Bronchial epithelial cell (primary cell): ENCODE measurements at regions not wholly inside any gene's neighbourhood (a gene's known extent, or its start where the extent isn't known, plus 50 kb on each side); places are given as distances from the start of the nearest gene placed in this dataset.

Experiments used
- DNase-seq: peaks from one replicate; pipeline ENCODE4 v3.0.0-alpha.2; 2010; ENCODE audit warnings: low read depth
- FAIRE-seq: peaks from 2 replicates; lab custom pipeline; 2011; peaks lifted over from hg19 to GRCh38; lab: Jason Lieb, UNC
- H3K27me3 ChIP-seq: 2 replicates; pipeline ENCODE4 v1.5.1; 2011; ENCODE audit warnings: low read length; ENCODE audit not compliant: control insufficient read depth, insufficient read depth
- H3K36me3 ChIP-seq: 2 replicates; pipeline ENCODE4 v1.5.1; 2011; ENCODE audit warnings: low read length; ENCODE audit not compliant: control insufficient read depth, insufficient read depth
- H3K4me3 ChIP-seq: 2 replicates; pipeline ENCODE4 v1.5.1; 2011; ENCODE audit warnings: mild to moderate bottlenecking, low read depth, low read length, control low read depth
- TF ChIP-seq, protein P1 (sequence below): IDR thresholded peaks from 2 replicates; pipeline ENCODE4 v1.5.1; 2011; ENCODE audit warnings: mild to moderate bottlenecking, moderate library complexity, low read length, control low read depth, inconsistent platforms; ENCODE audit not compliant: insufficient read depth, severe bottlenecking

DNA sequence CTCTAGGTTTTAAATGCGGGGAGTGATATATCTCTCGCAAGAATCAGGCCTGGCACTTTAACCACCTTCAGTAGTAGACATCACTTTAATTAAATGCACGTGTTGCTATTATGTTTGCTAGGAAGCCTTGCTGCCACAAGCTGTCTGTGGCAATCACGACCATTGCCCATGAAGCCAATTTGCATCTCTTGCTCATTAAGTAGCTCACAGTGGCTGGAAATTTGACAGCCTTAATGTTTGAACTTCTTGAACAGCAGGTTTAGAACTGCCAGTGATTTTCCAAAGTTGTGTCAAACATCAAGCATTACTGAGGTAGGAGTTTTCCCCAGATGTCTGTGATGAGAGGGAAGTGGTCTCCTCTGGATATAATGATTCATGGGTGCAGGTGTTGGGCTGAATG lies 642.3 kb upstream of the CPEB2 start:
- H3K27me3 ChIP-seq = no peaks in the 10 kb centered on the region
- DNase-seq = no peak
- no peaks in the 10 kb centered on the region for H3K36me3 ChIP-seq
- FAIRE-seq = no peak
- H3K4me3 ChIP-seq = no peak overlapping the region
- TF ChIP-seq, protein P1, sequence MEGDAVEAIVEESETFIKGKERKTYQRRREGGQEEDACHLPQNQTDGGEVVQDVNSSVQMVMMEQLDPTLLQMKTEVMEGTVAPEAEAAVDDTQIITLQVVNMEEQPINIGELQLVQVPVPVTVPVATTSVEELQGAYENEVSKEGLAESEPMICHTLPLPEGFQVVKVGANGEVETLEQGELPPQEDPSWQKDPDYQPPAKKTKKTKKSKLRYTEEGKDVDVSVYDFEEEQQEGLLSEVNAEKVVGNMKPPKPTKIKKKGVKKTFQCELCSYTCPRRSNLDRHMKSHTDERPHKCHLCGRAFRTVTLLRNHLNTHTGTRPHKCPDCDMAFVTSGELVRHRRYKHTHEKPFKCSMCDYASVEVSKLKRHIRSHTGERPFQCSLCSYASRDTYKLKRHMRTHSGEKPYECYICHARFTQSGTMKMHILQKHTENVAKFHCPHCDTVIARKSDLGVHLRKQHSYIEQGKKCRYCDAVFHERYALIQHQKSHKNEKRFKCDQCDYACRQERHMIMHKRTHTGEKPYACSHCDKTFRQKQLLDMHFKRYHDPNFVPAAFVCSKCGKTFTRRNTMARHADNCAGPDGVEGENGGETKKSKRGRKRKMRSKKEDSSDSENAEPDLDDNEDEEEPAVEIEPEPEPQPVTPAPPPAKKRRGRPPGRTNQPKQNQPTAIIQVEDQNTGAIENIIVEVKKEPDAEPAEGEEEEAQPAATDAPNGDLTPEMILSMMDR = no peak

DNA sequence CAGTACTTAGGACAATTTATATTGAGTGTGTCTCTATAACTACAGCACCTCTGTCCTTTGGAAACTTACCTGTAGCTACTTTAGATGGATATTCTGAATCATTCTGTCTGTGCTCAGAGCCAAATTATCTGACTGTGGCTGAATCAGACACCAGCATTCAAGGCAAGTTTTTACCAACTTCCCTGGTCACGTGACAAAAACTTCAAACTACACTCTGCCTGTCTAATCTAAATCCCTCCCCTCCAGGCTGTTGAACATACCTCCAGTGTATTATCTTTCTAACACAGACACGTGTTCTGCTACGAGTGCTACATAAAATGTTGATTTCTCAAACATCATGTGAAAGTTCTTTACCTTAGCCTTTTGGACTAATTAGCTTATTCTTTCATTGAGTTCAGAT lies 641.2 kb upstream of the CPEB2 start:
- DNase-seq = peak; percentile 64
- Histone ChIP-seq H3K36me3 (no peaks in the 10 kb centered on the region), H3K27me3 (no peaks in the 10 kb centered on the region), H3K4me3 (no peak overlapping the region)
- FAIRE-seq = no peak
- TF ChIP-seq, protein P1 = no peak

DNA sequence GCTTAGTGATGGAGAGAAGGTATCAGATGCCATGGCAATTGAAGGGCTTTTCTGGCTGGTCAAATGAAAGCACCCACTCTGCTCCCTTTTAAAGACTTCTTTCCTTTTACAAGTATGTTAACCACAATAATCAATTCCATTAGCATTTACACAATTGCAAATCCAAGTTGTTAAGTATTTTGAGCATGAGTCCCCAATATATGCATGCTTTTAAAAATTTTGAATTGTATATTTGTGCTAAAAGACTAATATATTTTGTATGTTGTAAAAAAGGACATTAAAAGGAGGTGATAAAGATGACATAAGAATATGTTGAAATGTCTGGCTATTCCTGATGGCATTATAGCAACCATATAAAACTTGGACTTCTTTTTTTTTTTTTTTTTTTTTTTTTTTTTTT lies 639.9 kb upstream of the CPEB2 start:
- DNase-seq (no peak), FAIRE-seq (no peak)
- Histone ChIP-seq H3K27me3 (no peaks in the 10 kb centered on the region), H3K36me3 (no peaks in the 10 kb centered on the region), H3K4me3 (no peak overlapping the region)
- TF ChIP-seq, protein P1 = no peak

DNA sequence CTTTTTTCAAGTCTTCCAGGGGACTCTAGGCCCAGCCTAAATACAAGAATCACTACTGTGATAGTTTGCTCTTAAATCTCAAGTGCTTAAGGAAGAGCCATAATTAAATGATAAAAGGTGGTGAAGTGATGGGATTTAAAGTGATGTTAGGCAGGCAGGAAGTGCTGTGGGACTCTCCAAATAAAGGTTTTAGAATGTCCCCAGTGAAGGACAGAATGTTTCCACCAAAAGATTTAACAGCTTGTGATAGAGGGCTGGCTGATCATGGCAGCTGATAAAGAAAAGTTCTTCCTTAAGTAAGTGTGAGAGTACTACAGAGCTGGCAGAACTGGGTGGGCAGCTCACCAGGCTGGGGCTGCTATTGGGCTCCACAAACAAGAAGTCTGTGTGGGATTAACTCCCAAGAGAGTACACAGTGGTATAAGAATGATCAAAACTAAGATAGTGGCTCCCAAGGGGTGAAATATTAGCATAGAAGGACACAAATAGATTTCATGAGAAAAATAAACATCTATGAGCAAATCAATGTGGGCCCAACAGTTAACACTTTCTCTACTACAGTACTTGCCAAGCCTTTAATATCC lies 637.2 kb upstream of the CPEB2 start:
- H3K27me3 ChIP-seq = no peaks in the 10 kb centered on the region
- TF ChIP-seq, protein P1 = no peak
- H3K4me3 ChIP-seq = no peak overlapping the region
- DNase-seq (no peak), FAIRE-seq (no peak)
- no peaks in the 10 kb centered on the region for H3K36me3 ChIP-seq

DNA sequence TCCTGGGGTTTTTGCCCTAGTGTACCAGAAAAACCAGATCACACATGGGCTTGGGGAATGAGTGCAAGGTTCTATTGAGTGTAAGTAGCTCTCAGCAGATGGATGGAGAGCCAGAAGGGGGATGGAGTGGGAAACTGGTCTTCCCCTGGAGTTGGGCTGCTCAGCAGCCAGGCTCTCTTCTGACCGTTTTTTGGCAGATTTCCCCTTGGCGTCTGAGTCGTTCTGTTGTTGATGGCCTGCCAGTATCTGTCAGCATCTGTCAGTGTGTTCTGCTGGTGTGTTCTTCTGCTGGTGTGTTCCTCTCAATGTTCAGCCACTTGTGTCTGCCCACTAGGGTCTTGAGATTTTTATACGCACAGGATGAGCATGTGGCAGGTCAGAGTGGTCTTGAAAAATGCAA lies 633.9 kb upstream of the CPEB2 start:
- TF ChIP-seq, protein P1 = no peak

DNA sequence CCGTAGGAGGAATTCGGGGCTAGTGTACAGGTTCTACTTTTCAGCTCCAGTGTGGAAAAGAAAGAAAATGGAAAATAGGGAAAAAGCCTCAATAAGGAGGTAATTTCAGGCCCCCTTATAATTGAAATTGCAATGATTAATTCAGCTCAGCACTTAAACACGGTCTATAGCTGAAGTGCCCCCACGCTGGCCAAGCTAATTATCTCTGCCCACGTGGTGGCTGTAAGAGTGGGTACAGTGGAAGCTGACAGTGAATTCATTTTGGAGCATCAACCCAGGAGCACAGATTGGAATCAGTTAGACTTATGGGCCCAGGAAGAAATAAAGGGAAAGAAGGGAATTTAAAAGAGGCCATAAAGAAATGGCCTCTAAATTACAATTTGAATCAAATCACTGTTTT lies 631.1 kb upstream of the CPEB2 start:
- Histone ChIP-seq H3K27me3 (no peaks in the 10 kb centered on the region), H3K36me3 (no peaks in the 10 kb centered on the region), H3K4me3 (no peak overlapping the region)
- FAIRE-seq = no peak
- TF ChIP-seq, protein P1 = no peak
- DNase-seq = no peak

More for the DNA sequence above, 633.9 kb upstream of the CPEB2 start:
- H3K36me3 ChIP-seq = no peaks in the 10 kb centered on the region
- DNase-seq (no peak), FAIRE-seq (no peak)
- no peaks in the 10 kb centered on the region for H3K27me3 ChIP-seq
- H3K4me3 ChIP-seq = no peak overlapping the region
